GM23248 (cell line): ENCODE measurements at regions not wholly inside any gene's neighbourhood (a gene's known extent, or its start where the extent isn't known, plus 50 kb on each side); places are given as distances from the start of the nearest gene placed in this dataset.
"Not testable (repeated sequence)": the region's sequence is repeated elsewhere in the genome, so short reads cannot be mapped to it uniquely, and the experiment has no call there.

Experiments used
- DNase-seq: peaks from one replicate; pipeline ENCODE4 v3.0.0-alpha.2; 2015
- H2AFZ ChIP-seq: fragments of 200-600 bp; sonication (generic); 2 replicates; pipeline ENCODE4 v1.6.1; 2016; ENCODE audit warnings: antibody characterized with exemption
- H3F3A ChIP-seq: fragments of 200-600 bp; sonication (generic); 2 replicates; pipeline ENCODE4 v1.6.1; 2016; ENCODE audit warnings: mild to moderate bottlenecking, antibody characterized with exemption, mixed run types; ENCODE audit not compliant: insufficient read depth
- H3K27ac ChIP-seq: fragments of 200-600 bp; sonication (generic); 2 replicates; pipeline ENCODE4 v1.5.1; 2016; ENCODE audit warnings: mild to moderate bottlenecking
- H3K27me3 ChIP-seq: fragments of 200-600 bp; sonication (generic); replicated peaks from 2 replicates; pipeline ENCODE4 v1.6.1; 2016; ENCODE audit warnings: mild to moderate bottlenecking; ENCODE audit not compliant: insufficient read depth
- H3K36me3 ChIP-seq: fragments of 200-600 bp; sonication (generic); 2 replicates; pipeline ENCODE4 v1.6.1; 2016; ENCODE audit warnings: low read depth, mild to moderate bottlenecking
- H3K4me1 ChIP-seq: fragments of 200-600 bp; sonication (generic); 2 replicates; pipeline ENCODE4 v1.6.1; 2016; ENCODE audit warnings: mild to moderate bottlenecking; ENCODE audit not compliant: insufficient read depth
- H3K4me2 ChIP-seq: fragments of 200-600 bp; sonication (generic); one replicate; pipeline ENCODE4 v1.6.1; 2016; ENCODE audit warnings: mild to moderate bottlenecking; ENCODE audit not compliant: unreplicated experiment
- H3K4me3 ChIP-seq: fragments of 200-600 bp; sonication (generic); 2 replicates; pipeline ENCODE4 v1.5.1; 2016; ENCODE audit warnings: mild to moderate bottlenecking
- H3K79me2 ChIP-seq: fragments of 200-600 bp; sonication (generic); 2 replicates; pipeline ENCODE4 v1.6.1; 2016; ENCODE audit warnings: mild to moderate bottlenecking; ENCODE audit not compliant: insufficient read depth
- H3K9ac ChIP-seq: fragments of 200-600 bp; sonication (generic); 2 replicates; pipeline ENCODE4 v1.6.1; 2016; ENCODE audit warnings: mild to moderate bottlenecking
- H3K9me2 ChIP-seq: fragments of 200-600 bp; sonication (generic); 2 replicates; pipeline ENCODE4 v1.6.1; 2016; ENCODE audit warnings: mixed run types, mild to moderate bottlenecking, moderate library complexity; ENCODE audit not compliant: insufficient read depth
- H3K9me3 ChIP-seq: fragments of 200-600 bp; sonication (generic); one replicate; pipeline ENCODE4 v1.6.1; 2017; ENCODE audit warnings: low read depth
- H4K20me1 ChIP-seq: fragments of 200-600 bp; sonication (generic); 2 replicates; pipeline ENCODE4 v1.6.0; 2016; ENCODE audit not compliant: insufficient read depth
- WGBS, 2 experiments: methylation state at CpG; one replicate each; pipeline ENCODE4 v1.1.6; 2015 to 2017; ENCODE audit warnings: low lambda C conversion rate in 2 of 2, low coverage in 1 of 2; ENCODE audit errors: missing lambda C conversion rate in 2 of 2; 5-methylcytosine and 5-hydroxymethylcytosine counted together
- in situ Hi-C: fragments of 300-500 bp; cut with MboI; formaldehyde crosslinking; loops from 2 replicates; pipeline ENCODE4 v1.15.0; 2020

- WGBS, 2 experiments: 51 to 52% methylated on average over 5 of the region's 5 CpGs
- H3K4me3 ChIP-seq, H3K9me2 ChIP-seq, H3K79me2 ChIP-seq, H3K27me3 ChIP-seq, H3K4me2 ChIP-seq, H3K9me3 ChIP-seq, H3F3A ChIP-seq, DNase-seq, H3K27ac ChIP-seq, H3K36me3 ChIP-seq, H3K9ac ChIP-seq, H3K4me1 ChIP-seq, H4K20me1 ChIP-seq, H2AFZ ChIP-seq: not testable (repeated sequence)
- in situ Hi-C loops: loop anchor here (25.0 kb wide), 1 partner anchor 251 kb away; no protein-coding TSS in a partner anchor
Measured at GRCh38 chr2:131663501-131663900, 135.8 kb downstream of the CCDC74A start.

- not testable (repeated sequence) for H3K27me3 ChIP-seq, H3K4me1 ChIP-seq, H3K9ac ChIP-seq, H3K4me2 ChIP-seq, DNase-seq, H3K79me2 ChIP-seq, H3K36me3 ChIP-seq, H3K27ac ChIP-seq, H3K4me3 ChIP-seq, H2AFZ ChIP-seq, H3F3A ChIP-seq, H4K20me1 ChIP-seq, H3K9me3 ChIP-seq, H3K9me2 ChIP-seq
- in situ Hi-C loops: loop anchor here (25.0 kb wide), 1 partner anchor 253 kb away; no protein-coding TSS in a partner anchor
- 28 to 36% methylated on average over 3 of the region's 3 CpGs for WGBS, 2 experiments
Measured at GRCh38 chr2:131665716-131666115, 138.0 kb downstream of the CCDC74A start.

- H3K9me2 ChIP-seq, H3K36me3 ChIP-seq, H3K27ac ChIP-seq, H2AFZ ChIP-seq, H3K9me3 ChIP-seq, H3K27me3 ChIP-seq, H3K4me2 ChIP-seq, H3K9ac ChIP-seq, H4K20me1 ChIP-seq, H3F3A ChIP-seq, H3K4me1 ChIP-seq, H3K79me2 ChIP-seq, H3K4me3 ChIP-seq: not testable (repeated sequence)
- WGBS, 2 experiments: 33% methylated on average over 5 of the region's 5 CpGs
- in situ Hi-C loops: loop anchor here (25.0 kb wide), 1 partner anchor 257 kb away; no protein-coding TSS in a partner anchor
- DNase-seq: peak; percentile 25
Measured at GRCh38 chr2:131668794-131669540, 141.3 kb downstream of the CCDC74A start.

- not testable (repeated sequence) for H3K79me2 ChIP-seq, H3K4me2 ChIP-seq, DNase-seq, H3K9me3 ChIP-seq, H3K36me3 ChIP-seq, H3K4me3 ChIP-seq, H4K20me1 ChIP-seq, H2AFZ ChIP-seq, H3K4me1 ChIP-seq, H3K27ac ChIP-seq, H3K27me3 ChIP-seq, H3K9me2 ChIP-seq, H3K9ac ChIP-seq, H3F3A ChIP-seq
- 71 to 73% methylated on average over 27 to 28 of the region's 28 CpGs for WGBS, 2 experiments
- in situ Hi-C loops: loop anchor here (25.0 kb wide), 1 partner anchor 260 kb away; no protein-coding TSS in a partner anchor
Measured at GRCh38 chr2:131671841-131672470, 144.3 kb downstream of the CCDC74A start.

- not testable (repeated sequence) for H3K9me3 ChIP-seq, H4K20me1 ChIP-seq, H3K36me3 ChIP-seq, H3K9ac ChIP-seq, H3K79me2 ChIP-seq, H3K27ac ChIP-seq, H3K4me1 ChIP-seq, H3K27me3 ChIP-seq, H3K9me2 ChIP-seq, H3F3A ChIP-seq
- H3K4me3 ChIP-seq: peak overlapping the region; percentile 58
- peak overlapping the region; percentile 70 for H3K4me2 ChIP-seq
- 6 to 7% methylated on average over 33 to 35 of the region's 38 CpGs for WGBS, 2 experiments
- H2AFZ ChIP-seq: peak overlapping the region; percentile 45; the same call in 1 of the 2 replicates
- in situ Hi-C loops: loop anchor here (25.0 kb wide), 1 partner anchor 260 kb away; no protein-coding TSS in a partner anchor
- peak; percentile 46 for DNase-seq
Measured at GRCh38 chr2:131672471-131673399, 145.0 kb downstream of the CCDC74A start.
